GM12878 (cell line): ENCODE measurements at regions not wholly inside any gene's neighbourhood (a gene's known extent, or its start where the extent isn't known, plus 50 kb on each side); places are given as distances from the start of the nearest gene placed in this dataset.

ENCODE experiments used
- ATAC-seq: fragments of 200-7000 bp; cut with Tn5 transposase; 3 replicates; pipeline ENCODE4 v1.9.1; 2020; ENCODE audit warnings: mild to moderate bottlenecking, moderate library complexity
- BruUV-seq: library from RNA; stranded (reverse); fragments of 400-500 nt; replicated peaks from 2 replicates; lab custom pipeline; 2021; lab: Mats Ljungman, UMichigan
- CTCF ChIA-PET: fragments of 300-600 bp; sonication (Branson Sonifier 250); formaldehyde crosslinking; extraction: SDS; loops from one replicate; lab custom pipeline; 2021; ENCODE audit warnings: inconsistent platforms; lab: Yijun Ruan, JAX
- POLR2A ChIA-PET: fragments of 350-600 bp; formaldehyde crosslinking; extraction: SDS; loops from one replicate; lab custom pipeline; 2021; ENCODE audit warnings: inconsistent platforms; lab: Charles Lee
- RAD21 ChIA-PET: fragments of 300-600 bp; sonication (Branson Sonifier 250); formaldehyde crosslinking; loops from one replicate; lab custom pipeline; 2023; ENCODE audit warnings: antibody characterized with exemption; ENCODE audit not compliant: unreplicated experiment; lab: Charles Lee
- SMC1A ChIA-PET: fragments of 300-600 bp; sonication (Branson Sonifier 250); formaldehyde crosslinking; loops from one replicate; lab custom pipeline; 2023; ENCODE audit not compliant: unreplicated experiment, uncharacterized antibody; lab: Charles Lee
- DNase-seq: peaks from one replicate; pipeline ENCODE4 v3.0.0-alpha.2; 2011; ENCODE audit warnings: low read depth, low spot score
- FAIRE-seq: peaks from 3 replicates; lab custom pipeline; 2011; peaks lifted over from hg19 to GRCh38; lab: Jason Lieb, UNC
- H2AFZ ChIP-seq: 2 replicates; pipeline ENCODE4 v1.6.0; 2011; ENCODE audit warnings: low read depth, low read length, control low read depth; ENCODE audit not compliant: control insufficient read depth
- H3K27ac ChIP-seq: 2 replicates; pipeline ENCODE4 v1.5.1; 2011; ENCODE audit warnings: control low read depth; ENCODE audit not compliant: control insufficient read depth, insufficient read depth
- H3K27me3 ChIP-seq, 2 experiments: replicated peaks in 1 of 2; 2 replicates each; pipeline versions ENCODE4 v1.6.0 to v1.6.1; 2011; ENCODE audit warnings: low read length in 1 of 2; ENCODE audit not compliant: control insufficient read depth in 2 of 2, insufficient read depth in 2 of 2
- H3K36me3 ChIP-seq, 2 experiments: 2 replicates each; pipeline ENCODE4 v1.5.1; 2011; ENCODE audit warnings: low read length in 1 of 2; ENCODE audit not compliant: control insufficient read depth in 2 of 2, insufficient read depth in 2 of 2
- H3K4me1 ChIP-seq: 2 replicates; pipeline ENCODE4 v1.6.1; 2011; ENCODE audit warnings: mild to moderate bottlenecking, low read length, moderate library complexity, mixed read lengths; ENCODE audit not compliant: control insufficient read depth, insufficient read depth
- H3K4me2 ChIP-seq: 2 replicates; pipeline ENCODE4 v1.6.0; 2011; ENCODE audit warnings: control low read depth; ENCODE audit not compliant: control insufficient read depth, insufficient read depth
- H3K4me3 ChIP-seq: fragments of 200-600 bp; sonication (generic); 2 replicates; pipeline ENCODE4 v1.5.1; 2016
- H3K79me2 ChIP-seq: 2 replicates; pipeline ENCODE4 v1.6.0; 2011; ENCODE audit warnings: low read length; ENCODE audit not compliant: control insufficient read depth, insufficient read depth
- H3K9ac ChIP-seq: 2 replicates; pipeline ENCODE4 v1.8.0; 2011; ENCODE audit warnings: low read length, control low read depth, mixed read lengths; ENCODE audit not compliant: control insufficient read depth, insufficient read depth
- H3K9me3 ChIP-seq: replicated peaks from 3 replicates; pipeline ENCODE4 v1.5.1; 2011; ENCODE audit warnings: mild to moderate bottlenecking, low read length; ENCODE audit not compliant: control insufficient read depth, insufficient read depth
- H4K20me1 ChIP-seq: 2 replicates; pipeline ENCODE4 v1.6.0; 2011; ENCODE audit not compliant: control insufficient read depth, insufficient read depth
- BACH1 ChIP-seq: fragments of 450-650 bp; IDR thresholded peaks from 2 replicates; pipeline ENCODE4 v1.6.1; 2017; ENCODE audit warnings: mild to moderate bottlenecking, borderline replicate concordance
- HCFC1 ChIP-seq: fragments of 150-350 bp; IDR thresholded peaks from 2 replicates; pipeline ENCODE4 v1.6.1; 2014; ENCODE audit warnings: low read length
- IRF3 ChIP-seq: fragments of 450-650 bp; IDR thresholded peaks from 2 replicates; pipeline ENCODE4 v1.6.1; 2014; ENCODE audit warnings: mild to moderate bottlenecking
- MLLT1 ChIP-seq: fragments of 450-650 bp; IDR thresholded peaks from 2 replicates; pipeline ENCODE4 v1.6.1; 2016; ENCODE audit warnings: mild to moderate bottlenecking
- NR2F1 ChIP-seq: fragments of 450-650 bp; conservative IDR thresholded peaks from 2 replicates; pipeline ENCODE4 v1.6.1; 2017; ENCODE audit warnings: mild to moderate bottlenecking
- PBX3 ChIP-seq: IDR thresholded peaks from 2 replicates; pipeline ENCODE4 v1.6.1; 2011; ENCODE audit warnings: mild to moderate bottlenecking, low read depth, low read length, moderate library complexity; ENCODE audit not compliant: insufficient replicate concordance
- SUPT20H ChIP-seq: IDR thresholded peaks from 2 replicates; pipeline ENCODE4 v1.6.1; 2011; ENCODE audit warnings: low read depth, mild to moderate bottlenecking, low read length, moderate library complexity, borderline replicate concordance; ENCODE audit not compliant: control insufficient read depth
- WGBS: methylation state at CpG from one replicate; pipeline ENCODE4 v1.1.6; 2016; ENCODE audit warnings: low lambda C conversion rate; ENCODE audit not compliant: insufficient replicate concordance, insufficient coverage; ENCODE audit errors: missing lambda C conversion rate; 5-methylcytosine and 5-hydroxymethylcytosine counted together
- in situ Hi-C: fragments of 300-500 bp; cut with MboI; formaldehyde crosslinking; loops from 9 replicates; pipeline ENCODE4 v1.14.3; 2018; ENCODE audit warnings: mixed read lengths
- intact Hi-C: fragments of 100-400 bp; cut with micrococcal nuclease; formaldehyde crosslinking; loops from one replicate; pipeline ENCODE4 v1.14.2; 2022; ENCODE audit not compliant: unreplicated experiment
- TF ChIP-seq, protein P1 (sequence below): IDR thresholded peaks from 2 replicates; pipeline ENCODE4 v1.6.1; 2012; ENCODE audit warnings: mild to moderate bottlenecking, low read depth, low read length
- TF ChIP-seq, protein P2 (sequence below): IDR thresholded peaks from 2 replicates; pipeline ENCODE4 v1.6.1; 2012; ENCODE audit warnings: improper control_type of control experiment, low read depth, low read length; ENCODE audit not compliant: insufficient replicate concordance

DNA sequence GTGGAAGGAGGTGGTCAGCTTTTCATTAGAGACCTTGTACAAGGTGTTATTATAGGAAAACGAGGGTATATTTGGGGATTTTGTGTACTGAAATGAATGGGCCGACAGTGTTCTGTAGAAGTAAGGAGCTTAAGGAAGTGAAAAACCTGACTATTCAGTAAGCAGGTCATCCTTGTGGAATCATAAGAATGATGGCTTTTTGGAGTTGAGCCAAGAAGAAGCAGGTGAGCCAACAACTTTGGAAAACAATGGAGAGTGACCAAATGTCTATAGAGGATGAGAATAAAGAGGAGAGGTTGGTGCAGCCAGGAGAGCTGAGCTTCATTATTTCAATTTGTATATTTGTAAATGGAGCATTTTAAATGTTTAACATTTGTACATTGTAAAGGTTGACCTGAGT lies 595.7 kb downstream of the CCSER2 start:
- BruUV-seq = no TSS peak
- in situ Hi-C loops = no loop called here
- H3K4me2 ChIP-seq = no peak overlapping the region
- WGBS = 4% methylated on average over 2 of the region's 2 CpGs
- ChIA-PET SMC1A (no interaction called here), POLR2A (no interaction called here), CTCF (no interaction called here), RAD21 (no interaction called here)
- ATAC-seq (no peak), FAIRE-seq (no peak), DNase-seq (no peak)
- TF ChIP-seq HCFC1 (no peak), SUPT20H (no peak), NR2F1 (no peak), MLLT1 (no peak), PBX3 (no peak), IRF3 (no peak), BACH1 (no peak)
- TF ChIP-seq, protein P1, sequence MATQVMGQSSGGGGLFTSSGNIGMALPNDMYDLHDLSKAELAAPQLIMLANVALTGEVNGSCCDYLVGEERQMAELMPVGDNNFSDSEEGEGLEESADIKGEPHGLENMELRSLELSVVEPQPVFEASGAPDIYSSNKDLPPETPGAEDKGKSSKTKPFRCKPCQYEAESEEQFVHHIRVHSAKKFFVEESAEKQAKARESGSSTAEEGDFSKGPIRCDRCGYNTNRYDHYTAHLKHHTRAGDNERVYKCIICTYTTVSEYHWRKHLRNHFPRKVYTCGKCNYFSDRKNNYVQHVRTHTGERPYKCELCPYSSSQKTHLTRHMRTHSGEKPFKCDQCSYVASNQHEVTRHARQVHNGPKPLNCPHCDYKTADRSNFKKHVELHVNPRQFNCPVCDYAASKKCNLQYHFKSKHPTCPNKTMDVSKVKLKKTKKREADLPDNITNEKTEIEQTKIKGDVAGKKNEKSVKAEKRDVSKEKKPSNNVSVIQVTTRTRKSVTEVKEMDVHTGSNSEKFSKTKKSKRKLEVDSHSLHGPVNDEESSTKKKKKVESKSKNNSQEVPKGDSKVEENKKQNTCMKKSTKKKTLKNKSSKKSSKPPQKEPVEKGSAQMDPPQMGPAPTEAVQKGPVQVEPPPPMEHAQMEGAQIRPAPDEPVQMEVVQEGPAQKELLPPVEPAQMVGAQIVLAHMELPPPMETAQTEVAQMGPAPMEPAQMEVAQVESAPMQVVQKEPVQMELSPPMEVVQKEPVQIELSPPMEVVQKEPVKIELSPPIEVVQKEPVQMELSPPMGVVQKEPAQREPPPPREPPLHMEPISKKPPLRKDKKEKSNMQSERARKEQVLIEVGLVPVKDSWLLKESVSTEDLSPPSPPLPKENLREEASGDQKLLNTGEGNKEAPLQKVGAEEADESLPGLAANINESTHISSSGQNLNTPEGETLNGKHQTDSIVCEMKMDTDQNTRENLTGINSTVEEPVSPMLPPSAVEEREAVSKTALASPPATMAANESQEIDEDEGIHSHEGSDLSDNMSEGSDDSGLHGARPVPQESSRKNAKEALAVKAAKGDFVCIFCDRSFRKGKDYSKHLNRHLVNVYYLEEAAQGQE = no peak
- TF ChIP-seq, protein P2, sequence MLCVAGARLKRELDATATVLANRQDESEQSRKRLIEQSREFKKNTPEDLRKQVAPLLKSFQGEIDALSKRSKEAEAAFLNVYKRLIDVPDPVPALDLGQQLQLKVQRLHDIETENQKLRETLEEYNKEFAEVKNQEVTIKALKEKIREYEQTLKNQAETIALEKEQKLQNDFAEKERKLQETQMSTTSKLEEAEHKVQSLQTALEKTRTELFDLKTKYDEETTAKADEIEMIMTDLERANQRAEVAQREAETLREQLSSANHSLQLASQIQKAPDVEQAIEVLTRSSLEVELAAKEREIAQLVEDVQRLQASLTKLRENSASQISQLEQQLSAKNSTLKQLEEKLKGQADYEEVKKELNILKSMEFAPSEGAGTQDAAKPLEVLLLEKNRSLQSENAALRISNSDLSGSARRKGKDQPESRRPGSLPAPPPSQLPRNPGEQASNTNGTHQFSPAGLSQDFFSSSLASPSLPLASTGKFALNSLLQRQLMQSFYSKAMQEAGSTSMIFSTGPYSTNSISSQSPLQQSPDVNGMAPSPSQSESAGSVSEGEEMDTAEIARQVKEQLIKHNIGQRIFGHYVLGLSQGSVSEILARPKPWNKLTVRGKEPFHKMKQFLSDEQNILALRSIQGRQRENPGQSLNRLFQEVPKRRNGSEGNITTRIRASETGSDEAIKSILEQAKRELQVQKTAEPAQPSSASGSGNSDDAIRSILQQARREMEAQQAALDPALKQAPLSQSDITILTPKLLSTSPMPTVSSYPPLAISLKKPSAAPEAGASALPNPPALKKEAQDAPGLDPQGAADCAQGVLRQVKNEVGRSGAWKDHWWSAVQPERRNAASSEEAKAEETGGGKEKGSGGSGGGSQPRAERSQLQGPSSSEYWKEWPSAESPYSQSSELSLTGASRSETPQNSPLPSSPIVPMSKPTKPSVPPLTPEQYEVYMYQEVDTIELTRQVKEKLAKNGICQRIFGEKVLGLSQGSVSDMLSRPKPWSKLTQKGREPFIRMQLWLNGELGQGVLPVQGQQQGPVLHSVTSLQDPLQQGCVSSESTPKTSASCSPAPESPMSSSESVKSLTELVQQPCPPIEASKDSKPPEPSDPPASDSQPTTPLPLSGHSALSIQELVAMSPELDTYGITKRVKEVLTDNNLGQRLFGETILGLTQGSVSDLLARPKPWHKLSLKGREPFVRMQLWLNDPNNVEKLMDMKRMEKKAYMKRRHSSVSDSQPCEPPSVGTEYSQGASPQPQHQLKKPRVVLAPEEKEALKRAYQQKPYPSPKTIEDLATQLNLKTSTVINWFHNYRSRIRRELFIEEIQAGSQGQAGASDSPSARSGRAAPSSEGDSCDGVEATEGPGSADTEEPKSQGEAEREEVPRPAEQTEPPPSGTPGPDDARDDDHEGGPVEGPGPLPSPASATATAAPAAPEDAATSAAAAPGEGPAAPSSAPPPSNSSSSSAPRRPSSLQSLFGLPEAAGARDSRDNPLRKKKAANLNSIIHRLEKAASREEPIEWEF = no peak
- no peaks in the 10 kb centered on the region for H4K20me1 ChIP-seq
- H3K27ac ChIP-seq = no peak overlapping the region
- intact Hi-C loops = no loop called here
- H3K79me2 ChIP-seq = no peaks in the 10 kb centered on the region
- no peak overlapping the region for H2AFZ ChIP-seq
- no peak overlapping the region for H3K4me3 ChIP-seq
- H3K9me3 ChIP-seq = no peaks in the 10 kb centered on the region
- H3K4me1 ChIP-seq = no peaks in the 10 kb centered on the region
- no peaks in the 10 kb centered on the region for H3K36me3 ChIP-seq
- no peaks in the 10 kb centered on the region for H3K27me3 ChIP-seq
- H3K9ac ChIP-seq = no peak overlapping the region
